ENCODE measurements at regions not wholly inside any gene's neighbourhood (a gene's known extent, or its start where the extent isn't known, plus 50 kb on each side); places are given as distances from the start of the nearest gene placed in this dataset.

GRCh38 chr12:125287155-125287847 is 222.1 kb downstream of the AACS start:
- H3K27me3 ChIP-seq (ENCODE audit: low read length): no peaks in the 10 kb centered on the region
- no peaks in the 10 kb centered on the region for H3K79me2 ChIP-seq (ENCODE audit: insufficient read depth, low read length)
- H3K36me3 ChIP-seq (ENCODE audit: low read length): no peaks in the 10 kb centered on the region
- no peak overlapping the region for H2AFZ ChIP-seq (ENCODE audit: low read depth, low read length, severe bottlenecking)
- no peak overlapping the region for H3K9ac ChIP-seq (ENCODE audit: low read length)
- no peaks in the 10 kb centered on the region for H3K9me3 ChIP-seq (ENCODE audit: insufficient read depth, low read length)
- H3F3A ChIP-seq (ENCODE audit: insufficient read depth): no peaks in the 10 kb centered on the region
- H3K9me2 ChIP-seq (replicated peaks; ENCODE audit: insufficient read depth, low read length): no peaks in the 10 kb centered on the region
- no peaks in the 10 kb centered on the region for H4K20me1 ChIP-seq (ENCODE audit: low read depth, low read length)
- no peak overlapping the region for H3K4me3 ChIP-seq (ENCODE audit: insufficient read depth, low read length, poor library complexity, severe bottlenecking)
- no peak overlapping the region for H3K27ac ChIP-seq (ENCODE audit: low read depth, low read length)
- TF ChIP-seq EZH2phosphoT487 (conservative IDR thresholded peaks at IDR 0.05; ENCODE audit: low read length) (no peak), CTCF (IDR thresholded peaks at IDR 0.05; ENCODE audit: insufficient read depth, low read length, poor library complexity, severe bottlenecking) (no peak)
- no peak overlapping the region for H3K4me2 ChIP-seq (ENCODE audit: low read depth, low read length, poor library complexity, severe bottlenecking)

GRCh38 chr12:125288931-125289928 is 224.0 kb downstream of the AACS start:
- H3F3A ChIP-seq (ENCODE audit: insufficient read depth): no peaks in the 10 kb centered on the region
- H3K9ac ChIP-seq (ENCODE audit: low read length): no peak overlapping the region
- H3K27ac ChIP-seq (ENCODE audit: low read depth, low read length): no peak overlapping the region
- no peaks in the 10 kb centered on the region for H3K27me3 ChIP-seq (ENCODE audit: low read length)
- no peaks in the 10 kb centered on the region for H3K9me3 ChIP-seq (ENCODE audit: insufficient read depth, low read length)
- H3K4me3 ChIP-seq (ENCODE audit: insufficient read depth, low read length, poor library complexity, severe bottlenecking): no peak overlapping the region
- H3K9me2 ChIP-seq (replicated peaks; ENCODE audit: insufficient read depth, low read length): no peaks in the 10 kb centered on the region
- H2AFZ ChIP-seq (ENCODE audit: low read depth, low read length, severe bottlenecking): no peak overlapping the region
- H4K20me1 ChIP-seq (ENCODE audit: low read depth, low read length): no peaks in the 10 kb centered on the region
- no peak overlapping the region for H3K4me2 ChIP-seq (ENCODE audit: low read depth, low read length, poor library complexity, severe bottlenecking)
- TF ChIP-seq EZH2phosphoT487 (conservative IDR thresholded peaks at IDR 0.05; ENCODE audit: low read length): no peak
- no peaks in the 10 kb centered on the region for H3K36me3 ChIP-seq (ENCODE audit: low read length)
- H3K79me2 ChIP-seq (ENCODE audit: insufficient read depth, low read length): no peaks in the 10 kb centered on the region

- no peak overlapping the region for H3K27ac ChIP-seq (ENCODE audit: low read depth, low read length)
- no peak overlapping the region for H3K9ac ChIP-seq (ENCODE audit: low read length)
- H3K4me2 ChIP-seq (ENCODE audit: low read depth, low read length, poor library complexity, severe bottlenecking): no peak overlapping the region
- no peak for TF ChIP-seq EZH2phosphoT487 (conservative IDR thresholded peaks at IDR 0.05; ENCODE audit: low read length)
- no peak for TF ChIP-seq CTCF (IDR thresholded peaks at IDR 0.05; ENCODE audit: insufficient read depth, low read length, poor library complexity, severe bottlenecking)
- H3K27me3 ChIP-seq (ENCODE audit: low read length): no peaks in the 10 kb centered on the region
- H2AFZ ChIP-seq (ENCODE audit: low read depth, low read length, severe bottlenecking): no peak overlapping the region
- H3K9me2 ChIP-seq (replicated peaks; ENCODE audit: insufficient read depth, low read length): no peaks in the 10 kb centered on the region
- H3K9me3 ChIP-seq (ENCODE audit: insufficient read depth, low read length): no peaks in the 10 kb centered on the region
- H3K79me2 ChIP-seq (ENCODE audit: insufficient read depth, low read length): no peaks in the 10 kb centered on the region
- H3K36me3 ChIP-seq (ENCODE audit: low read length): no peaks in the 10 kb centered on the region
- H4K20me1 ChIP-seq (ENCODE audit: low read depth, low read length): no peaks in the 10 kb centered on the region
- H3F3A ChIP-seq (ENCODE audit: insufficient read depth): no peaks in the 10 kb centered on the region
- H3K4me3 ChIP-seq (ENCODE audit: insufficient read depth, low read length, poor library complexity, severe bottlenecking): no peak overlapping the region
Measured at GRCh38 chr12:125289970-125290369, 224.7 kb downstream of the AACS start.
